GM12873 (cell line): ENCODE measurements at regions not wholly inside any gene's neighbourhood (a gene's known extent, or its start where the extent isn't known, plus 50 kb on each side); places are given as distances from the start of the nearest gene placed in this dataset.

ENCODE experiments used
- CTCF ChIP-seq: IDR thresholded peaks from 2 replicates; pipeline ENCODE4 v1.5.1; 2012; ENCODE audit warnings: low read depth, mild to moderate bottlenecking, moderate library complexity, low read length, control low read depth; ENCODE audit not compliant: insufficient read depth; ENCODE audit errors: missing control alignments

- TF ChIP-seq CTCF = no peak
These were observed 91.3 kb downstream of the VEGFA start for GRCh38 chr6:43861212-43861894.

- TF ChIP-seq CTCF = no peak
These were observed 90.3 kb downstream of the VEGFA start for GRCh38 chr6:43860285-43860684.

- TF ChIP-seq CTCF = no peak
These were observed 89.2 kb downstream of the VEGFA start for GRCh38 chr6:43859213-43859612.

- TF ChIP-seq CTCF = no peak
These were observed 88.4 kb downstream of the VEGFA start for GRCh38 chr6:43858161-43859153.

- no peak for TF ChIP-seq CTCF
These were observed 86.2 kb downstream of the VEGFA start for GRCh38 chr6:43856005-43856765.

- TF ChIP-seq CTCF = no peak
These were observed 85.2 kb downstream of the VEGFA start for GRCh38 chr6:43855247-43855646.

- TF ChIP-seq CTCF = no peak
These were observed 83.1 kb downstream of the VEGFA start for GRCh38 chr6:43853066-43853650.
